ENCODE measurements at regions not wholly inside any gene's neighbourhood (a gene's known extent, or its start where the extent isn't known, plus 50 kb on each side); places are given as distances from the start of the nearest gene placed in this dataset.

DNA sequence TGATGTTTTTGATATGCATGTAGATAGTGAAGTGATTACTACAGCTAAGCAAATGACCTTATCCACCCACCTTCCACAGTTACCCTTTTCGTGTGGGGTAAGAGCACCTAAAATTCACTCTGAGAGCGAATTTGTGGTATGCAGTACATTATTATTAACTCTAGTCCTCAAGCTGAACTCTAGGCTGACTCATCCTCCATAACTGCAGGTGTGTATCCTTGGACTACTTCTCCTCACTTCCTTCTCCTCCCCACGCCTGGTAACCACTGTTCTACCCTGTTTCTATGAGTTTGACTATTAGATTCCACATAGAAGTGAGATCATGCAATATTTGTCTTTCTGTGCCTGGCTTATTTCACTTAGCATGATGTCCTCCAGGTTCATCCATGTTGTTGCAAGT is 484.6 kb downstream of the GATA3 start:
- DNase-seq (ENCODE audit: low spot score) = no peak

DNA sequence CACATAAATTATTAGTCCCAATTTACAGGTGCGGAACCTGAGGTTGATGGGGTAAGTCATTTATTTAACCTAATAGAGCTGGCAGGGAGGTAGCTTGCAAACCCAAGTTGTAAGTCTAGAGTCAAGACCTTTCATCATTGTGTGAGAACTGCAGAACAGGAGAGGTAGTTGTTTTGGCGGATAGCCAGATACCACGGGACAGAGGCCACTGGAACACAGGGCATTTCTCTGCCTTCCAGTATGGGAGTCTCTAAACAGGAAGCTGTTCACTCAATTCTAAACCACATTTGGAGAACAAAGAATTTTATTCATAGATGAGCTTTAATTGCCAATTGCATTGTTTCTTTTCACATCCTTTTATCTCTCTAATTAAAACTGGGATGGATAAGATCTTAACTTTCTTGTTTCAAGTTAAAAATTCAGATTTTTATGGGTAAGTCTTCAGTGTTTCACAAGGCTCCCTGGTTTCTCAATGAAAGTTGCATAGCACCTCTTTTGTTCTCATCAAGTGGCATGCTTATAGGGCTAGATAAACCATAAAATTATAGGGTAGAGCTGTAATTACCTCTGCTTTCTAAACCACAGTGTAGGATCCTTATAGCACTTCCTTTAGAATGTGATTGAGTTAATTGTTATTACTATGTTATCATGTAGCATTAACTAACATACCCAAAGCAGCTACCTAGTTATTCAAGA is 489.0 kb downstream of the GATA3 start:
- DNase-seq (ENCODE audit: low spot score) = no peak

DNA sequence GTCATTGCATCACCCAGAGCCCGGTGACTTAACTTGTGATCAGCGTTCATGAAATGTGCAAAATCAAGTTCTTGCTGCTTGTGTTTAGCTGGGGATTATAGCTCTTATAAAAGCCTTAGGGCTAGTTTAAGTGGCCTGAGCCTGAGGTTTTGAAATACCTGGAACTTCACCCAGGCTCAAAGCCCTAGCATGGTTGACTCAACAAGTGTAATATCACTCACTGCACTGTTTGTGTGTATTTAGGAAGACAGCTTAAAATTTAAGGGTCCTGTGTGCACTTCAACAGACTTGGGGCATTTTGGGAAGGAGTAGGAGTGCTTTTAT is 489.5 kb downstream of the GATA3 start:
- DNase-seq (ENCODE audit: low spot score) = no peak

DNA sequence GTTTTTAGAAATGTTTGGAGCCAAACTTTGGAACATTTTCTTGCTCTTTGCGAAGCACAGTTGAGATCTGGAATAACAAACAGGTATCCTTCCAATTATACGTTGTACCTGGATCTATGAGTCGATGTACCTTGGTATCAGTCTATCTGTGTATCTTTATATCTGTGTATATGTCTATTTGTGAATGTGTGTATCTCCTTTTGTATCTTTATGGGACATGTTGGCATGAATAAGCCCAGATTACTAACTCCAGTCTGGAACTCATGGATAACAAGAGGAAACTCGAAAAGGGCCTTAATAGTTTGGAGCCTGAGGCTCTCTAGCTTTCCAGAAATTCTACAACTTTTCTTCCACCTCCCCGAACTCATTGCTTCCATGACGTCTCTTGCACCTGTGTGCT is 490.0 kb downstream of the GATA3 start:
- DNase-seq (ENCODE audit: low spot score) = no peak

DNA sequence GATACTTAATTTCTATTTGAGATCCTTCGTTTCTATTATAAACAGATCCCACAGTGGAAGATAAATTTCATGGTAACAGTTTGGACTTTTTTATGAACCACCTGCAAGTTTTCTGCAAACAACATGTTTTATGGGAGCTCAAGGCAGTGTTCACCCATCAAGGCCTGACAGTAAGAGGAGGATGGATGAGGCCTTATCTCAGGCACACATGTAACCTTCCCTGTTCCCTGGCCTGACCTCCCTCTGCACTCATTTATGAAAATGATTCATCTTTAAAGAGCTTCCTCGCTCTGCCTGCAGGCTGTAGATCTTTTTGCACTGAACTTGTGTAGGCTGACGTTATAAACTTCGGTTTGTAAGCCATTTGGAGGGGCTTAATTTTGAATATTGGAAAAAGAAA is 500.1 kb downstream of the GATA3 start:
- DNase-seq (ENCODE audit: low spot score) = no peak

DNA sequence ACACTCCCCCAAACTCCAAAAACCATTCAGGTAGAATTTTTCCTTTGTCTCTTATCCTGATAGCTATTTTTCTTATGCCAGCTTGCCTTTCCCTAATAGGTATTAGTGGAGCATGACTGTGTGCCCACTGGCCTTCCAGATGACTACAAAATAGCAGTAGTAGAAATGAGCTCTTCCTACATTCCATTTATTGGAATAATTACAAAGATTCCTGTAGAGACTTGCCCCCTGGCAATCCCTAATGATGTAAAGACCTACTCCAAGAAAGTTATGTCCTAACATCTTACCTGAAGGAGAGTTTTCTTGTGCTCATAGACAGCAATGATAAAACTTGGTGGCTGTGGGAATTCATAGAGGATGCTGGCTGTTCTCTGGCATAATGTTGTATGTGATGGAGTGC is 501.8 kb downstream of the GATA3 start:
- DNase-seq (ENCODE audit: low spot score) = no peak

DNA sequence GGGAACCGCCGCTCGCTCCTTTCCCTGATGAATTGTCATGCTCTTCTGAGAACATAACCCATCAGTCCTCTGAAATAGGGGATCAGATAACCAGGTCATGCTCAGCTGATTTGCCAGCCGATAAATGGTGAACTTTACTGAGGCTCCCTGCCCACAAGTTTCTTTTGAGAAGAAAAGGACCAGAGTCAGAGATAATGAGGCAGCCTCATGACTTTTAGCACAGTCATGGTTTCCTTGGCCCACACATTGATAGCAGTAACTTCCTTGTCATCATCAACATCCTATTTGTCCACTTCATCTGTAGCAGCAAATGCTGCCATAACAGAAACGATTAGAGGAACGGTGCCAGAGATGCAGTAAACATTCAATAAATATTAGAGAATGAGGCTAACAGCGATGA is 509.0 kb downstream of the GATA3 start:
- peak; percentile 19 for DNase-seq (ENCODE audit: low spot score)

DNA sequence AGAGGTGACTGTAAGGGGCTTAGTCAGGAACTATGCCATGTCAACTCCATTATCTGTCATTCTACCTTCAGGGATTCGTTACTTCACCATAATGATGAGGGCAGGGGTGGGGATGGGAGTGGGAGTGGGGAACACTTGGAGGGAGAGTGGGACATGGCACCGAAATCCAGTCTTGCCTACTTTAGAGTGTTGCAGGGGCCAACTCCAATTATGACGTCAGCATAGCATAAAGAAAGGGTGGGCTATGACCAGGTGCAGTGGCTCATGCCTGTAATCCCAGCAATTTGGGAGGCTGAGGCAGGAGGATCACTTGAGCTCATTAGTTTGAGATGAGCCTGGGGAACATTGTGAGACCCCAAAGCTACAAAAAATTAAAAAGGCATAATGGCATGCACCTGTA is 512.2 kb downstream of the GATA3 start:
- no peak for DNase-seq (ENCODE audit: low spot score)

DNA sequence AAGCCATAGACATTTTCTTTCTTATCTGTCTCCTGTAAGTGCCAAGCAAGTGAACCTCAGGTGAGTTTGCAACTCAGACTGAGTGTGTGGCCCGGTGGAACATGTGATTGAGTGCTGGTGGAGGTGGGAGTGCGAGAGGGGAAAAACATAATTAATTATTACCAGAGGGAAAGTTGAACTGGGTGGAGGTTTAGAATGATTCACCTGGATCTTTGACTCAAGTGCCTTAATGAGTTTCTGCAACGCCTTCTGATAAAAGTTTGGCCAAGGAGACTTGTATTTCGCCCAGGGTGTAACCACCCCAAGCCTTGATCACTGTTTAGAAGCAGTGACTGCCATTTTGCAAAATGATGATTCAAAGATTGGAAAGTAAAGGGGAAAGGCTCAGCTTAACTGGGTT is 513.9 kb downstream of the GATA3 start:
- no peak for DNase-seq (ENCODE audit: low spot score)

DNA sequence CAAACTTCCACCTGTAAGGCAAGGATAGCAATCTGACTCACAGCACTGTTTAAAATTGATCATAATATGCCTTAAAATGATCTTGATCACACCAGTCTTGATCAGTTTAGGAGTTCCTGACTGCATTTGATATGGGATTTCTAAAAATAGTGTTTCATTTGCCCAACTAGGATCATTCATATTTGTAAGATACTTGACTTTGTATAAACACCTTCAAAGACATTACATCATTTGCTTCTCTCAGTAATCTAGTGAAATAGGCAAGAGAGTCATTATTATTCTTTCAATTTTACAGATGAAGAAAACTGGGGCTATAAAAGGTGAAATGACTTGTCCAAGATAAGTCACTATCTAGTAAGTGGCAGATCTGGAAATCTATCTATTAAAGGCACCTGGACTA is 521.1 kb downstream of the GATA3 start:
- DNase-seq (ENCODE audit: low spot score) = peak; percentile 38

DNA sequence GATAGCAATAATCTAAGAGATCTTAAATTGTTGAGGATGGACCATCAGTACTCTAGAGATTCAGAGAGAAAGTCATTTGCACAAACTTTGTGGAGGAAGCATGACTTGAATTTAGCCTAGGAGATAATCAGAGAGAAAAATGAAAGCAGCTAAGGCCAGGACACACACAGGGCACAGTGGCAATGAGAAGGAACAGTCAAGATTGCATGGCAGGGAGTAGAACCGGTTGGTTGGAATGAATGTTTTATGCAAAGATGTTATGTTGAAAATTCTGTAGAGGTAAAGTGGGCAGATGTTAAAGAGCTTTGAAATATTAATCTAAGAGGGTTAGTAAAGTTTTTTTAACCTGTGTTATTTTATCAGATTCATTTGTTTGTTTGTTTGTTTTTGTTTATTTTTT is 521.8 kb downstream of the GATA3 start:
- DNase-seq (ENCODE audit: low spot score) = no peak

DNA sequence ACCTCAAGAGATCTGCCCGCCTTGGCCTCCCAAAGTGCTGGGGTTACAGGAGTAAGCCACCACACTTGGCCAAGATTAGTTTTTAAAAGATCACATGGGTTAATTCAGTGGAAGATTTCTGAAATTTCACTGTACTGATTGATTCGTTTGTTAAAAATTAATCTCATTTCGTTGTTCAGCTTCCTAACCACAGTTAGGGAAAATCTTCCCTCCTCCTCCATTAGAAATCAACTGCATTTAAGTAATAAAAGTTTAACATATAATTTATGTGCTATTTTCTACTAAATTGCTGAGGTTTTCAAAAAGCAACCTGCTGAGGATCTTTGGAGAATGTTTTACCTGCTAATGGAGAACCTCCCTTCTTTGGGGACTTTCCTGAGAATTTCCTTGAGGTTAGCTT is 522.4 kb downstream of the GATA3 start:
- no peak for DNase-seq (ENCODE audit: low spot score)

DNA sequence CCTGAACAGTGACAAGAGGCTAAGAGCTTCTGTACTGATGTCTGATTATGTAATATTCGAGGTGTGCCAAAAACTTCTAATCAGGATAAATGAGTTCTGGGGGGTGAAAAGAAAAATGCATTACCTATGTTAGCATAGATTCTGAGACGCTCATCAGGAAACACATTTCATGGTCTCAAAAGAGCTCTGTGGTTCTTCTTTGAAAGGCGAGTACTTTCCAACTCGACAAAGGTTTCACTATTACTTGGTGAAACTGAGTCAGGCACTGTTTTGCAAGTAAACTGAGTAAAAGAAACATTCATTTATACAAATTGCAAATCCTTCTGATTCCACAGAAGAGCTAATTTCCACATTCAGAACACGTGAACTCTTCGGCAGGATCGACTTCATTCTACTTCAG is 523.2 kb downstream of the GATA3 start:
- peak; percentile 89 for DNase-seq (ENCODE audit: low spot score)

DNA sequence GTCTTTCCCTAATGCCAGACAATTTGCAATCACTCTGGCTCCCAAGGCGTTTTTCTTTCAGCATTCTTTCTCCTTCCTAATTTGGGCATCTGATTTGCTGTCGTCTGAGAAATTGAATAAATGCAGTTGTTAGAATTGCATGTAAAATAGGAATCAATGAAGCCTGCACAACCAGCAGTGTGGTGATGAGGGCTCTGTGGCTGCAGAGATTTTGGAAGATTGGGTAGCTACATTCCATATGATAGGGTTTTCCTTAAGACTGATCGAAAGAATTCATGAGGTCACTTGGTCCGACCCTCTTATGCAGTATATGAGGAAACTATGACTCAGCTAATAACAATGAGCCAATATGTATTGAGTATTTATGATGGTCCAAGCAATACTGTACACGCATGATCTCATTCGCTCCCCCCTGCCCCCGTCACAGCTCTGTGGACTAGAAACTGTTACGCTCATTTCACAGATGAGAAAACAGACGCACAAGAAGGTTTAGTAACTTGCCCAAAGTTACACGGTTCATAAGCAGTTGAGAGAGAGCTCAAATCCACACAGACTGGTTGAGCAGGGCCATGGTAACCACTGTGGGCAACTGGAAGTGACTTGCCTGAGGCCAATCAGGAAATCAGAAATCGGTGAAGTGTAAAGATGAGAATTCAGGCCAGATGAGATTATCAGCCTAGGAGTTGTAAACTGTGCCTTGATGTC is 527.2 kb downstream of the GATA3 start:
- DNase-seq (ENCODE audit: low spot score) = no peak

DNA sequence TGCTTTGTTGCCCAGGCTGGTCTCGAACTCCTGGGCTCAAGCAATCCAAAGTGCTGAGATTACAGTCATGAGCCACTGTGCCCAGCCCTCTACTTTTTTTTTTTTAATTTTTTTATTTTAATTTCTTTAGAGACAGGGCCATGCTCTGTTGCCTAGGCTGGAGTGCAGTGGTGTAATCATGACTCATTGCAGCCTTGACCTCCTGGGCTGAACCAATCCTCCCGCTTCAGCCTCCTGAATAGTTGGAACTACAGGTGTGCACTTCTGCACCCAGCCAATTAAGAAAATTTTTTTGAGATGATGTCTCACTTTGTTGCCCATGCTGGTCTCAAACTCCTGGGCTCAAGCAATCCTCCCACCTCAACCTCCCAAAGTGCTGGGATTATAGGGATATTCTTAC is 528.6 kb downstream of the GATA3 start:
- DNase-seq (ENCODE audit: low spot score) = no peak

DNA sequence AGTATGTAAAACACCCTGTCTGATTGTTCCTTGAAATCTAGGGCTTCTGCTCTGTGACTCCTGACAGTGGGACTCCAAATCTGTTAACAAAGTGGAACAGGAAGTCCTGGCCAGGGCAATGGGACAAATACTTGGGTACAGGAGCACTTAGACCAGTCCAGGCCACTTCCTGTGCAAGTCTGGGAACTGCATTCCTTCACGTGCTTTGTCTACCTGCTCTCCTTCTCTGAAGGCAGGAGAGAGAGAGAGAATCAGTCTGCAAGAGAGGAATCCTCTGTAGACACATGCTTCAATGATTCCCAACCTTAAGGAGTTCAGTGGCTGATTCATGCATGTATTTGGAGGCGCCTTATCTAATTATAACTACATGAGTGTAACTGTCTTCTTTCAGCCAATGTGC is 530.2 kb downstream of the GATA3 start:
- no peak for DNase-seq (ENCODE audit: low spot score)

DNA sequence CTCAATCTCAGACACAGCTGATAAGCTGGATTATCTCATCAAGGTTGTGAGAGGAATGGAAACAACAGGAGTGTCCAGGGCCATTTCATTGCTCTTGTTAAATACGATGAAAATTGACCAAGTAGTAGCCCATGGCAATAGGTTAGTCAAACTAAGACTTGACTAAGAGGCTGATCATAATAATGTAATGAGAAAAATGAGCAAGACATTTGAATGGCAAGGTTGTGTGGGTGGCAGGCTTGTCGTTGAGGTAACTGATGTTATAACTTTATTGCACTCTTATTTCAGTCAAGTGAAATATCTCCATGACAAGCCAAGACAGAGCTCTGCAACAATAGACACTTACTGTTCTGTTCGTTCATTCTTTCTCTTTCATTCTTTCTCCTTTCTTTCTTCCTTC is 532.0 kb downstream of the GATA3 start:
- no peak for DNase-seq (ENCODE audit: low spot score)

DNA sequence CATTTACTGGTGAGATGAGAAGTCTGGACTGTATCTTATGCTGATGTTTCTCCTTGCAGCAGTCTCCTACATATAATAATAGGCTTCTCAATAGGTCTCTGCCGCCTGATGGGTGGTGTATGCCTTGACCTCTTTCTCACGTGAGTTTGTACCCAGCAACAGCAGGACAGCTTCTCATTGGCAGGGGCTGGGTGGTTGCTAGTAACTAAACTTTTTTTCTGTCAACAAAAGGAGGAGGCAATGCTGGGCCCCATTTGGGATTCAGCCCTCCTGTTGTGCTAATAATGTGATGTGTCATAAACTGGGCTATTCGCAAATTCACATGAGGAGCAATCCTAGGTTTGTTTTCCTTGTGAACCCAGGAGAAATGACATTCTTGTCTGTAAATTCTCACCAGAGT is 533.6 kb downstream of the GATA3 start:
- DNase-seq (ENCODE audit: low spot score) = no peak

DNA sequence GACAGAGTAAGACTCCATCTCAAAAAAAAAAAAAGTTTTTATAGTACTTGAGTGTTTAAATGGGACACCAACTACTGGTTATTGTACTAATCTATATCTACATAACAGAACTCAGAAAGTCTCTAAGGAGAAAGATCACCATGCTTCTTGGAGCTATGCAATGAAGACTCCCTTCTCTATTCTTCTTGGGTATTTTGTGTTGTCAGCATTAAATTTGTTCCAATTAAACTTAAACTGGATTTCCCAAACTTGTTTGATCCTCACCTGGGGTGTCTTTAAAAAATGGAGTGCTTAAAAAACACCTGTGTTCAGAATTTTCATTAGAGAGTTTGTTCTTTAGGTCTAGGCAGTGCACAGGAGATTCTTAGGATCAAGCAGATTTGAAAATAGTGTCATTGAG is 536.0 kb downstream of the GATA3 start:
- DNase-seq (ENCODE audit: low spot score) = no peak

DNA sequence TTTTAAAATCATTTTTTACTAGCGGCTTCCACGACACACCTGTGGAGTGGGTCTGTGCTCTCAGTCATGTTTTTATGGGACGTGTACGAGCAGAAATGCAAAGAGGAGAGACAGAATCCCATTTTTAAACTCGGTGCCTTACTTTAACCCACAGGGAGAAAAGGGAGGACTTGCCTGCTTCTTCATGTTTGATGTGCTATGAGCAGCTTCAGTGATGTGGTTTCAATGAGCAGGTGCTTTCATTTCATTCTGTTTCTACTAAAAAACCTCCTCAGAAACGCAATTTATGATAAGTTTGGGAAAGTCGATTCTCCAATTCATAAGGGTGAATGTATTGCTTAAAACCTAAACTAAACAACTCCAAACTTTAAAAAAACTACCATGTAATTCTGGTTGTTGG is 537.2 kb downstream of the GATA3 start:
- no peak for DNase-seq (ENCODE audit: low spot score)

DNA sequence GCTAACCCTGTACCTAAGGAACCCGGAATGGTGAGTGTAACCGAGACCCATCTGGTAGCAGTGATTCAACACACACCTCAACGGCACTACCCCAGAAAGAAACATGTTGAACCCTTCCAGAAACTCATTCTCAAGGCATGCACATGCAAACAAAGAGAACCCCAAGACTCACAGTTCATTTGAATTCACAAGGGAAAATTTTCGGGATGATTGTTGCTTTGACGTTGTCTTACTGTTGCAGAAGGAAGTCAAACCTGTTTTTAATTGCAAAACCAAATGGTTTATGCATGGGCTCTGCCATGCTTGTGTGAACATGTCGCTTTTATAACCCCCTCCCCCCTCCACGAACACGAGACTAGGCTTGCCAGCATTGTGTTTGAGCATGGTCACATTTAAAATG is 539.7 kb downstream of the GATA3 start:
- DNase-seq (ENCODE audit: low spot score) = no peak

DNA sequence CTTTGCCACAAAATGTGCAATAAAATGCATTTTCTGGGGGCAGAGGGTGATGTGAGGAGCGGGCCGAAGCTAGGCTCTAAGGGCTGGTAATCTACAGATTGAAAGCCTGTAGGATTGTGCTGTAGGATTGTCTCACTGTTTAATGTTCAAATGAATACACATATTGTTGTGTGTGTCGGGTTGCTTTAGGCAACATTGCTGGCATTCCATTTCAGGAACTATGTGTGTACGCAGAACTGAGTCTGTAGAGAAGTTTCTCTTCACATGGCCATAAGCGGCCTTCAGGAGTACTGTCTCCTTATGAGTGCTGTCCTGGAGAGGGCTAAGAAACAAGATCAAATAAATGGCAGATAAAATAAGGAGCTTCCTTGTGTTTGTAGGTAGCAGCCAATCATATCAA is 540.2 kb downstream of the GATA3 start:
- no peak for DNase-seq (ENCODE audit: low spot score)

DNA sequence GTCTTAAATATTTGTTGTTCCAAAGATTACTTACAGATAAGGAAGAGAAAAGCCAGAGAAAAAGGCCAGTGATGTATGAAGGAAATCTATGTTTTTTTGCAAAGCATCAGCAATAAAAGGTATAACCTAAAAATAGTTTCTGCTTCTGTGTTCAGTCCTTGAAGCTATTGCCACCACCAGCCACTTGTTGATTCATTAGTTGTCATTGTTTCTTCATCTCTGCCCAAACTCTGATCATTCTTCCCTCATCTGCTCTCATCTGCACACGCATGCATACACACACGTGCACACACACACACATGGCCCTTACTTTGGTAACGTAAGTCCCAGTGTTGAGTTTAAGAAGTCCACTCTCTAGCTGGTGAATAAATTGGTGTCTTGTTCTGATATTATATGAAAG is 540.7 kb downstream of the GATA3 start:
- DNase-seq (ENCODE audit: low spot score) = no peak

DNA sequence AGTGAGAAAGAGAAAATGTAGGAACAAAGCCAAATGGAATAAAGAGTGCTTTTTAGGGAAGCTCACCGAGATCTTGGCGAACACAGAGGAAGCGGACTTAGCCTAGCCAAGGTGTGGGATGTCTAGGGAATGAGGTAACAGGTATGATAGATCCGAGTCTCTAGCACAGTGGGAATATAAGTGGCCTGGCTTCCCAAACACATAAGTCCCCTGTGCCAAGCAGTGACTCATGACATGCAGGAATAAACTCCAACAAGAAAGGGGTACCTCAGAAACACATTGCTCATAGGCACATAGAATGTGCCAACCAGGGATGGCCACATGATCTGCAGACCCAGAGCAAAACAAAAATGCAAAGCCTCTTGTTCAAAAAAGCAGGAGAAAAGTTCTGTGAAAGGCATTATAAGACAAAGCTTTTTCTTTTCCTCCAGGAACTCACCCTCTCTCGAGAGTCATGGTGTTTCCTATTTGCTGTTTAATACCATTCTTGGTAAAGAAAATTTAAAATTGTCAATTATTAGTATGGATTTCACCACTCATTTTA is 542.5 kb downstream of the GATA3 start:
- DNase-seq (ENCODE audit: low spot score) = no peak

All from activated CD4-positive, alpha-beta T cell treated with anti-CD3 and anti-CD28 coated beads, Interleukin-2, Interleukin-4, amounts not matched to agents 100 ng/mL and 50 ng/mL, durations not matched to agents 16 hours and 8 hours (primary cell).